ENCODE measurements at regions not wholly inside any gene's neighbourhood (a gene's known extent, or its start where the extent isn't known, plus 50 kb on each side); places are given as distances from the start of the nearest gene placed in this dataset.

DNA sequence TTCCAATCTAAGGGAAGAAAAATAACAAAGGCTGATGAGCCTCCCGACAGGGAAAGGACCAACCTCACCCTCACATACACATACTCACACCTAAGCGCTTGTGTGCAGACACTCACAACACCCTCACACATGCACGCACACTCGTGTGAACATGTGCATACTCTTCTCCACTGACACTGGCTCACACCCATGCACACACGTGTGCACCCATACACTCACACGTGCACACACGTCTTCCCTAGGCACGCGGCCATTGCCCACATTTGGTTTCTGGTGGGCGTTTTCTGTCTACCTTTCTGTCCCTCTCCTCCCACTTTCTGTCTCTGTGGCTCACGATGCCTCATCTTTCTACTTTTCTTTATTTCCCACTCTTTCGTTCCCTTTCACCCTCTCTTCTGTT, 169.7 kb upstream of the MVB12B start:
- no peaks in the 10 kb centered on the region for H3K4me1 ChIP-seq
- H3K27me3 ChIP-seq: peaks cover 0 to 9% (median 0%) of the 10 kb centered on the region in 9 donors
- TF ChIP-seq POLR2A (IDR thresholded peaks at IDR 0.05): no peak
- TF ChIP-seq, protein P1, sequence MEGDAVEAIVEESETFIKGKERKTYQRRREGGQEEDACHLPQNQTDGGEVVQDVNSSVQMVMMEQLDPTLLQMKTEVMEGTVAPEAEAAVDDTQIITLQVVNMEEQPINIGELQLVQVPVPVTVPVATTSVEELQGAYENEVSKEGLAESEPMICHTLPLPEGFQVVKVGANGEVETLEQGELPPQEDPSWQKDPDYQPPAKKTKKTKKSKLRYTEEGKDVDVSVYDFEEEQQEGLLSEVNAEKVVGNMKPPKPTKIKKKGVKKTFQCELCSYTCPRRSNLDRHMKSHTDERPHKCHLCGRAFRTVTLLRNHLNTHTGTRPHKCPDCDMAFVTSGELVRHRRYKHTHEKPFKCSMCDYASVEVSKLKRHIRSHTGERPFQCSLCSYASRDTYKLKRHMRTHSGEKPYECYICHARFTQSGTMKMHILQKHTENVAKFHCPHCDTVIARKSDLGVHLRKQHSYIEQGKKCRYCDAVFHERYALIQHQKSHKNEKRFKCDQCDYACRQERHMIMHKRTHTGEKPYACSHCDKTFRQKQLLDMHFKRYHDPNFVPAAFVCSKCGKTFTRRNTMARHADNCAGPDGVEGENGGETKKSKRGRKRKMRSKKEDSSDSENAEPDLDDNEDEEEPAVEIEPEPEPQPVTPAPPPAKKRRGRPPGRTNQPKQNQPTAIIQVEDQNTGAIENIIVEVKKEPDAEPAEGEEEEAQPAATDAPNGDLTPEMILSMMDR (IDR thresholded peaks at IDR 0.05): no peak
- intact Hi-C loops (cut with DNase I): no loop called here
- 87 to 91% (median 89%) methylated on average over 12 of the region's 12 CpGs for WGBS, 4 donors
- no peak overlapping the region for H3K4me3 ChIP-seq
- DNase-seq (no peak), ATAC-seq (no peak)
- no peaks in the 10 kb centered on the region for H3K9me3 ChIP-seq
- H3K36me3 ChIP-seq: no peaks in the 10 kb centered on the region
- no peak overlapping the region for H3K27ac ChIP-seq

- no peaks in the 10 kb centered on the region for H3K9me3 ChIP-seq
- 35 to 52% (median 39%) methylated on average over 10 of the region's 10 CpGs for WGBS, 4 donors
- no peak overlapping the region for H3K27ac ChIP-seq
- ATAC-seq: no peak
- intact Hi-C loops (cut with DNase I): no loop called here
- TF ChIP-seq, protein P1 (IDR thresholded peaks at IDR 0.05): no peak
- peaks cover 0 to 9% (median 0%) of the 10 kb centered on the region in 9 donors for H3K27me3 ChIP-seq
- H3K4me3 ChIP-seq: no peak overlapping the region
- no peaks in the 10 kb centered on the region for H3K4me1 ChIP-seq
- no peaks in the 10 kb centered on the region for H3K36me3 ChIP-seq
- no peak for DNase-seq
Measured at GRCh38 chr9:126157423-126157822, 169.2 kb upstream of the MVB12B start.

DNA sequence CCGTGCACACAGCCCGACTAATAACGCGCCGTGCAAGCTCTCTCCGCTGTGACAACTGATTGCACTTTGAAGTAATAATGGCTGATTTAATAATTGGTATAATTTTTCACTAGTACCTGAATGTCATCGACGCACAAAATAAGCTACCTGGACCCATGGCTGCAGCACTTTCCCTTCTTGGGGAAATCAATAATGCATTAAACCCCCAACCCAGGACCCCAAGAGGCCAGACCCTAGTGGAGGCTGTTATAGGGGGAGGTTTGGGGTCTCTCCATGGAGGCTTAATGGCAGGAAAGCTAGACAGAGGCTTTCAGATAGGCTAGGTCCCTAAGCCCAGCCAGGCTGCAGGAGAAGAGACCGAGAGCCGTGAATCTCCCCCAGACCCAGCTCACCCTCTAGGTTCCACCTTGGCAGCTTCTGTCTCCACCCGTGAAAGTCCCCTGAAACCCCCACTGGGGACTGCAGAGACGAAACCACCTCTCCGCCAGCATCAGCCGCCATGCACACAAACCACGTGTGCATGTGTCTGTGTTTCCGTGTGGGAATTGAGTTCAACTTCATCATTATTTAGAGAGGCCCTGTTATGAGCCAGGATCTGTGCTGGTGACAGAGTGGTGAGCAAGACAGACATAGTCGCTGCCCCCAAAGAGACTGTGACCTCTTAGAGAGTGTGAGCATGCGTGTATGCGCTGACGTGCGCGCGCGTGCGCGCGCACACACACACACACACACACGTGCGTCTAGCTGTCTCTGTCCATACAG, 168.6 kb upstream of the MVB12B start:
- no peak overlapping the region for H3K4me3 ChIP-seq
- 75 to 80% (median 76%) methylated on average over 29 of the region's 29 CpGs for WGBS, 4 donors
- no peak for DNase-seq

More for the DNA sequence above, 168.6 kb upstream of the MVB12B start:
- Histone ChIP-seq H3K27ac (no peak overlapping the region), H3K36me3 (no peaks in the 10 kb centered on the region), H3K9me3 (no peaks in the 10 kb centered on the region), H3K4me1 (no peaks in the 10 kb centered on the region), H3K27me3 (peaks cover 0 to 9% (median 0%) of the 10 kb centered on the region in 9 donors)
- intact Hi-C loops (cut with DNase I): no loop called here
- no peak for TF ChIP-seq POLR2A (IDR thresholded peaks at IDR 0.05)
- TF ChIP-seq, protein P1 (IDR thresholded peaks at IDR 0.05): no peak
- no peak for ATAC-seq
